ENCODE measurements at regions not wholly inside any gene's neighbourhood (a gene's known extent, or its start where the extent isn't known, plus 50 kb on each side); places are given as distances from the start of the nearest gene placed in this dataset.

- H3K27me3 ChIP-seq (replicated peaks; ENCODE audit: insufficient read depth, low read length): no peaks in the 10 kb centered on the region
- H3K9ac ChIP-seq (ENCODE audit: low read length): no peak overlapping the region
- H2AFZ ChIP-seq (ENCODE audit: low read length): no peak overlapping the region
- no peaks in the 10 kb centered on the region for H3K36me3 ChIP-seq (replicated peaks; ENCODE audit: insufficient read depth, low read length)
- TF ChIP-seq EZH2 (optimal IDR thresholded peaks at IDR 0.05; ENCODE audit: low read depth, low read length) (no peak), EZH2phosphoT487 (IDR thresholded peaks at IDR 0.05; ENCODE audit: low read length) (no peak), CTCF (IDR thresholded peaks at IDR 0.05; ENCODE audit: low read length) (no peak)
- H3K4me2 ChIP-seq (ENCODE audit: low read depth, low read length): no peak overlapping the region
- no peaks in the 10 kb centered on the region for H3K9me2 ChIP-seq (replicated peaks; ENCODE audit: insufficient read depth, low read length)
- no peaks in the 10 kb centered on the region for H4K20me1 ChIP-seq (ENCODE audit: insufficient read depth, low read length)
- H3K4me1 ChIP-seq (ENCODE audit: low read length): no peaks in the 10 kb centered on the region
- no peaks in the 10 kb centered on the region for H3K79me2 ChIP-seq (ENCODE audit: low read length)
- no peak overlapping the region for H3K27ac ChIP-seq (ENCODE audit: low read length)
- no peak for DNase-seq
- no peaks in the 10 kb centered on the region for H3F3A ChIP-seq (ENCODE audit: insufficient read depth, low read length)
- no peak overlapping the region for H3K4me3 ChIP-seq (ENCODE audit: low read length)
- H3K9me3 ChIP-seq (replicated peaks; ENCODE audit: insufficient read depth, low read length): no peaks in the 10 kb centered on the region
Measured at GRCh38 chr14:44763356-44763755, 198.4 kb downstream of the KLHL28 start.

GRCh38 chr14:44759277-44759676, 202.5 kb downstream of the KLHL28 start:
- Histone ChIP-seq H3F3A (ENCODE audit: insufficient read depth, low read length) (no peaks in the 10 kb centered on the region), H3K79me2 (ENCODE audit: low read length) (no peaks in the 10 kb centered on the region), H3K9me2 (replicated peaks; ENCODE audit: insufficient read depth, low read length) (no peaks in the 10 kb centered on the region), H3K27ac (ENCODE audit: low read length) (no peak overlapping the region), H4K20me1 (ENCODE audit: insufficient read depth, low read length) (no peaks in the 10 kb centered on the region), H3K4me1 (ENCODE audit: low read length) (no peaks in the 10 kb centered on the region), H3K9ac (ENCODE audit: low read length) (no peak overlapping the region), H3K9me3 (replicated peaks; ENCODE audit: insufficient read depth, low read length) (no peaks in the 10 kb centered on the region), H3K4me3 (ENCODE audit: low read length) (no peak overlapping the region), H3K36me3 (replicated peaks; ENCODE audit: insufficient read depth, low read length) (no peaks in the 10 kb centered on the region), H3K27me3 (replicated peaks; ENCODE audit: insufficient read depth, low read length) (no peaks in the 10 kb centered on the region), H3K4me2 (ENCODE audit: low read depth, low read length) (no peak overlapping the region), H2AFZ (ENCODE audit: low read length) (no peak overlapping the region)
- no peak for DNase-seq
- TF ChIP-seq EZH2 (optimal IDR thresholded peaks at IDR 0.05; ENCODE audit: low read depth, low read length): no peak
- no peak for TF ChIP-seq EZH2phosphoT487 (IDR thresholded peaks at IDR 0.05; ENCODE audit: low read length)
- no peak for TF ChIP-seq CTCF (IDR thresholded peaks at IDR 0.05; ENCODE audit: low read length)

GRCh38 chr14:44756554-44756953, 205.2 kb downstream of the KLHL28 start:
- Histone ChIP-seq H2AFZ (ENCODE audit: low read length) (no peak overlapping the region), H3K4me1 (ENCODE audit: low read length) (no peaks in the 10 kb centered on the region)
- TF ChIP-seq CTCF (IDR thresholded peaks at IDR 0.05; ENCODE audit: low read length): no peak
- no peak for TF ChIP-seq EZH2 (optimal IDR thresholded peaks at IDR 0.05; ENCODE audit: low read depth, low read length)
- TF ChIP-seq EZH2phosphoT487 (IDR thresholded peaks at IDR 0.05; ENCODE audit: low read length): no peak

More at GRCh38 chr14:44756554-44756953, 205.2 kb downstream of the KLHL28 start:
- H3K9ac ChIP-seq (ENCODE audit: low read length): no peak overlapping the region
- no peak overlapping the region for H3K4me2 ChIP-seq (ENCODE audit: low read depth, low read length)
- H3K27me3 ChIP-seq (replicated peaks; ENCODE audit: insufficient read depth, low read length): no peaks in the 10 kb centered on the region
- H3K27ac ChIP-seq (ENCODE audit: low read length): no peak overlapping the region
- H3K79me2 ChIP-seq (ENCODE audit: low read length): no peaks in the 10 kb centered on the region
- H4K20me1 ChIP-seq (ENCODE audit: insufficient read depth, low read length): no peaks in the 10 kb centered on the region
- no peak overlapping the region for H3K4me3 ChIP-seq (ENCODE audit: low read length)
- no peaks in the 10 kb centered on the region for H3K9me2 ChIP-seq (replicated peaks; ENCODE audit: insufficient read depth, low read length)
- no peaks in the 10 kb centered on the region for H3F3A ChIP-seq (ENCODE audit: insufficient read depth, low read length)
- DNase-seq: no peak
- no peaks in the 10 kb centered on the region for H3K9me3 ChIP-seq (replicated peaks; ENCODE audit: insufficient read depth, low read length)
- no peaks in the 10 kb centered on the region for H3K36me3 ChIP-seq (replicated peaks; ENCODE audit: insufficient read depth, low read length)

Measured in MM.1S (cell line).